HG03159 (cell line): ENCODE measurements at regions not wholly inside any gene's neighbourhood (a gene's known extent, or its start where the extent isn't known, plus 50 kb on each side); places are given as distances from the start of the nearest gene placed in this dataset.

Experiments used
- ATAC-seq: cut with Tn5 transposase; IDR thresholded peaks from one replicate; pipeline ENCODE4 v1.9.1; 2021; ENCODE audit warnings: mild to moderate bottlenecking, moderate library complexity; ENCODE audit not compliant: unreplicated experiment

GRCh38 chr11:37134637-37135036 is 536.6 kb upstream of the RAG2 start:
- no peak for ATAC-seq

- ATAC-seq: no peak
These were observed 526.3 kb upstream of the RAG2 start for GRCh38 chr11:37124384-37124783.

GRCh38 chr11:37115963-37116362 is 517.9 kb upstream of the RAG2 start:
- no peak for ATAC-seq

- no peak for ATAC-seq
These were observed 512.3 kb upstream of the RAG2 start for GRCh38 chr11:37110385-37110784.

GRCh38 chr11:37109286-37109585 is 511.2 kb upstream of the RAG2 start:
- no peak for ATAC-seq

GRCh38 chr11:37108436-37109285 is 510.6 kb upstream of the RAG2 start:
- ATAC-seq: no peak

- no peak for ATAC-seq
These were observed 509.8 kb upstream of the RAG2 start for GRCh38 chr11:37107831-37108230.

- no peak for ATAC-seq
These were observed 509.4 kb upstream of the RAG2 start for GRCh38 chr11:37107415-37107814.

- no peak for ATAC-seq
These were observed 507.4 kb upstream of the RAG2 start for GRCh38 chr11:37105427-37105826.

GRCh38 chr11:37104380-37104779 is 506.3 kb upstream of the RAG2 start:
- ATAC-seq: no peak

GRCh38 chr11:37100008-37100407 is 502.0 kb upstream of the RAG2 start:
- ATAC-seq: no peak

- no peak for ATAC-seq
These were observed 494.5 kb upstream of the RAG2 start for GRCh38 chr11:37092487-37092886.

GRCh38 chr11:37089439-37089838 is 491.4 kb upstream of the RAG2 start:
- no peak for ATAC-seq

- no peak for ATAC-seq
These were observed 490.5 kb upstream of the RAG2 start for GRCh38 chr11:37088573-37088910.

- ATAC-seq: no peak
These were observed 489.9 kb upstream of the RAG2 start for GRCh38 chr11:37087650-37088572.

- no peak for ATAC-seq
These were observed 480.5 kb upstream of the RAG2 start for GRCh38 chr11:37078521-37078920.

GRCh38 chr11:37076866-37077265 is 478.8 kb upstream of the RAG2 start:
- no peak for ATAC-seq

GRCh38 chr11:37072538-37073055 is 474.6 kb upstream of the RAG2 start:
- ATAC-seq: no peak

- ATAC-seq: no peak
These were observed 452.3 kb upstream of the RAG2 start for GRCh38 chr11:37050311-37050710.

GRCh38 chr11:37040921-37041320 is 442.9 kb upstream of the RAG2 start:
- no peak for ATAC-seq

- ATAC-seq: no peak
These were observed 440.9 kb upstream of the RAG2 start for GRCh38 chr11:37038911-37039310.

GRCh38 chr11:37026741-37027140 is 428.7 kb upstream of the RAG2 start:
- no peak for ATAC-seq
